22Rv1 (cell line): ENCODE measurements at regions not wholly inside any gene's neighbourhood (a gene's known extent, or its start where the extent isn't known, plus 50 kb on each side); places are given as distances from the start of the nearest gene placed in this dataset.
A peak's percentile ranks its signal among the peaks of the same experiment; 100 is the strongest.
"Not testable (repeated sequence)": the region's sequence is repeated elsewhere in the genome, so short reads cannot be mapped to it uniquely, and the experiment has no call there.

ENCODE experiments used
- H3K27ac ChIP-seq: fragments of 450-650 bp; 2 replicates; pipeline ENCODE4 v1.5.1; 2017
- CTCF ChIP-seq: fragments of 450-650 bp; IDR thresholded peaks from 2 replicates; pipeline ENCODE4 v1.5.1; 2017; ENCODE audit warnings: mild to moderate bottlenecking
- ZFX ChIP-seq: fragments of 450-650 bp; IDR thresholded peaks from 2 replicates; pipeline ENCODE4 v1.6.1; 2017; ENCODE audit warnings: antibody characterized with exemption, borderline replicate concordance

DNA sequence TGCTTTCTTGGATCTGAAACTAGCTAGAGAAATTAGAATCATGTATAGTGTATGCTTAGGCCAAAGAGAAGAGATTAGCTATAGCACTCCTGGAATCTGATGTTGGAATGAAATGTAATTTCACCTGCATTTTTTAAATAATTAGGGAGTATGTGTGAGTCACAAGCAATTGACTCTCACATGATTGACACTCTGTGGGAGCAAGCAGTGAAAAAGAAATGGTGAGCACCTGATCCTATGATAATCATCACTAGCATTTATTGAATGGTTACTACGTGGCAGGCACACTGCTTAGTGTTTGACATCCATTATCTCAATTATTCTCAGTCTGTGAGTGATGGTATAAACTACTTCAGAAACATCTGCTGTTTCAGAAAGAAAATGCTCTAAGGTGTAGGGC, 176.6 kb downstream of the NRIP1 start:
- no peak for TF ChIP-seq CTCF
- no peak for TF ChIP-seq ZFX
- no peak overlapping the region for H3K27ac ChIP-seq

- no peak overlapping the region for H3K27ac ChIP-seq
- no peak for TF ChIP-seq CTCF
Measured at GRCh38 chr21:14886001-14886400, 178.8 kb downstream of the NRIP1 start.

GRCh38 chr21:14883351-14883750, 181.4 kb downstream of the NRIP1 start:
- TF ChIP-seq CTCF (no peak), ZFX (no peak)
- H3K27ac ChIP-seq: no peak overlapping the region

GRCh38 chr21:14882545-14882944, 182.3 kb downstream of the NRIP1 start:
- not testable (repeated sequence) for H3K27ac ChIP-seq

GRCh38 chr21:14881863-14882499, 182.8 kb downstream of the NRIP1 start:
- no peak overlapping the region for H3K27ac ChIP-seq
- TF ChIP-seq CTCF: no peak
- no peak for TF ChIP-seq ZFX

DNA sequence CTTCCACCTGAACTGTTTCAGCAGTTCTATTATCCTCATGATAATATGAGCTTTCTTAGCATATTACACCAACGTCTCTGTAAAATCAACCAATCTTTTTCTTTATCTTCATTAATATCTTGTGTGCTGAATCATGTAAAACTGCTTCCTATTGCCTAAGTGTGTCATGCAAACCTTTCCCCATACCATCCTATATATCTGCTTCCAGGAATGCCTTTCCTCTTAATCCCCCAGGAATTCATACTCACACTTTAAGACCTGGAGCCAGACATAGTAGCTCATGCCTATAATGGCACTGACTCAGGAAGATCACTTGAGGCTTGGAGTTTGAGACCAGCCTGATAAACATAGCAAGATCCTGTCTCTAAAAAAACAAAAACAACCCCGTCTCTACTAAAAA, 183.9 kb downstream of the NRIP1 start:
- TF ChIP-seq CTCF (no peak), ZFX (no peak)
- no peak overlapping the region for H3K27ac ChIP-seq

- no peak for TF ChIP-seq CTCF
- TF ChIP-seq ZFX: no peak
- no peak overlapping the region for H3K27ac ChIP-seq
Measured at GRCh38 chr21:14879458-14879857, 185.3 kb downstream of the NRIP1 start.

- 0 out of 2 replicates have a peak overlapping the region, but pooled peaks have one; percentile 21 for H3K27ac ChIP-seq
Measured at GRCh38 chr21:14878971-14879370, 185.8 kb downstream of the NRIP1 start.

More at GRCh38 chr21:14878971-14879370, 185.8 kb downstream of the NRIP1 start:
- TF ChIP-seq CTCF (no peak), ZFX (no peak)
